ENCODE measurements at regions not wholly inside any gene's neighbourhood (a gene's known extent, or its start where the extent isn't known, plus 50 kb on each side); places are given as distances from the start of the nearest gene placed in this dataset.

DNA sequence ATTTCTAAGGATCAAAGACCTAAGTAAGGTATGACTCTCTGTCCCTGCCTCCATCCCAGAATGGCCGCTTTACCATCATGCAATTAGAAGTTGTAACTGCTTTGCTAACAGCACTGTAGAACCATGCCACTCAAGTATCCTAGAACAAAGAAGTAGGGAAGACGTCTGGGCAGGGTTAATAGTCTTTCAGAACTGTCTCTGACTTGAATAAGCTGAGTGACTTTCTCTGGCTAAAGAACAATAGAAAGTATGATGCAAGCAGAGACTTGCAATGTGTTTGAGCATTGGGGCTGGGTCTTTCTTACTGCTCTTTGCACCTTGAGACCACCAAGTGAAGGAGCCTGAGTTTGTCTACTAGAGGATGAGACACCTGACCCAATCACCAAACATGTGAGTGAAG lies 279.6 kb upstream of the JAG1 start:
- TF ChIP-seq, protein P1, sequence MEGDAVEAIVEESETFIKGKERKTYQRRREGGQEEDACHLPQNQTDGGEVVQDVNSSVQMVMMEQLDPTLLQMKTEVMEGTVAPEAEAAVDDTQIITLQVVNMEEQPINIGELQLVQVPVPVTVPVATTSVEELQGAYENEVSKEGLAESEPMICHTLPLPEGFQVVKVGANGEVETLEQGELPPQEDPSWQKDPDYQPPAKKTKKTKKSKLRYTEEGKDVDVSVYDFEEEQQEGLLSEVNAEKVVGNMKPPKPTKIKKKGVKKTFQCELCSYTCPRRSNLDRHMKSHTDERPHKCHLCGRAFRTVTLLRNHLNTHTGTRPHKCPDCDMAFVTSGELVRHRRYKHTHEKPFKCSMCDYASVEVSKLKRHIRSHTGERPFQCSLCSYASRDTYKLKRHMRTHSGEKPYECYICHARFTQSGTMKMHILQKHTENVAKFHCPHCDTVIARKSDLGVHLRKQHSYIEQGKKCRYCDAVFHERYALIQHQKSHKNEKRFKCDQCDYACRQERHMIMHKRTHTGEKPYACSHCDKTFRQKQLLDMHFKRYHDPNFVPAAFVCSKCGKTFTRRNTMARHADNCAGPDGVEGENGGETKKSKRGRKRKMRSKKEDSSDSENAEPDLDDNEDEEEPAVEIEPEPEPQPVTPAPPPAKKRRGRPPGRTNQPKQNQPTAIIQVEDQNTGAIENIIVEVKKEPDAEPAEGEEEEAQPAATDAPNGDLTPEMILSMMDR (IDR thresholded peaks at IDR 0.05; ENCODE audit: insufficient read depth, low read depth, low read length, missing control alignments) = no peak
- no peak for DNase-seq (ENCODE audit: low read depth)
- no peak overlapping the region for H3K4me3 ChIP-seq (ENCODE audit: low read depth, low read length)

DNA sequence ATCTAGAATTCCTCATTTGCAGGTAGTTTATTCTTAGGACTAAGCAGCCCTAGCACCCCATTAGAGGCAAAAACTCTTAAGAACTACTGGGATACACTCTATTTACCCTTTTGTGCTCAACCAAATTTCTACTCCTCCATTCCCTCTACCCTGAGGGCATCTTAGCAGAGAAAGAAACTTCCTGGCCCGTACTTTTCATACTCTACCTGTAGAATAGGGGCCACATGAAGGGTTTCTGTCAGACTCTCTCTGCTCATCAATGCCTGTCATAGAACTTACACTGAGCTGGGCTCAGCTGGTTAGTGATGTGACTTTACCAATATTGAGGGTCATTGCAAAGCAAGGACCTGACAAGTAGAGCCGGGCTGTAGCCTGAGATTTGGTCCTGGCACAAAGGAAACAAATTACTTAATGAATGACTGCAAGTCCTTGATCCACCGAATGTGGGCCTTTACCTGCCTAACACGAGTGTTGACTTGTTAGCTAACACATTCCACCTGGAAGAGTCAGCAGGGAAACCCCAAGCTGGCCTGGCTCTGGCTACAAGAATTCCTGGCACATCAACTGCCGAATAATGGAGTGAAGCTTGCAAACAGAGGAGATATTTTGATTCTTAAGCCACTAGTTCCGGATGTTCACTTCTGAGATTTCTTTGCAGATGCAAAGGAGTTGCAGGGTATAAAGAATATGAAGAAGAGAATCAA lies 280.5 kb upstream of the JAG1 start:
- TF ChIP-seq, protein P1 (IDR thresholded peaks at IDR 0.05; ENCODE audit: insufficient read depth, low read depth, low read length, missing control alignments) = no peak
- no peak for DNase-seq (ENCODE audit: low read depth)

DNA sequence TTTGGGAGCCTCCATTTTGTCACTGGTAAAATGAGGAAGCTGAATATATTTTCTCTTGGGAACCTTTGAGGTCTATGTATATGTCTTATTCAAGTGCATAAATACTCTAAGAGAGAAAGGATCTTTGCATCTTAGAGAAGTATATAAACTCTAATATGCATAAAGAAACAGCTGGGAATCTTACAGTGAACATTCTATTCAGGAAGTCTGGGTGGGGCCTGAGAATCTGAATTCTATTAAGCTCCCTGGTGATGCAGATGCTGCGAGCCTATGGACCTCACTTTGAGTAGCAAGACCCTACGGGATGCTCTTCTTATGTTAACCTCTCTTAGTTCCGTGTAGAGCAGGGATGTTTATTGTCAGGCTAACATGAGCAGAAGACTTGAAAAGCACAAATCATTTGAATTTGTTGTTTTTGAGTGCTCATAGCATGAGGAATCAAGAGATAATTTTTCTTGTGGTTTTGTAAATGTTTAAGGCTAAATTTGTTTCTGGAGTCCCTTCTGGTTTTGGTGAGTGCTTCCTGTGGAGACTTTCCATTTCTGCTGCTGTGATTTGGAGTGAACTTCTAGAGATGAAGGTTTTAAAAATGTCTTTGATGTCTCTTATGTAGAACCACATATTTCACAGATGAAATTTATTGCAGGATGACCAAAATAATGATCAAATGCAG lies 281.2 kb upstream of the JAG1 start:
- no peak for DNase-seq (ENCODE audit: low read depth)
- TF ChIP-seq, protein P1 (IDR thresholded peaks at IDR 0.05; ENCODE audit: insufficient read depth, low read depth, low read length, missing control alignments) = no peak

More for the DNA sequence above, 280.5 kb upstream of the JAG1 start:
- no peak overlapping the region for H3K4me3 ChIP-seq (ENCODE audit: low read depth, low read length)

DNA sequence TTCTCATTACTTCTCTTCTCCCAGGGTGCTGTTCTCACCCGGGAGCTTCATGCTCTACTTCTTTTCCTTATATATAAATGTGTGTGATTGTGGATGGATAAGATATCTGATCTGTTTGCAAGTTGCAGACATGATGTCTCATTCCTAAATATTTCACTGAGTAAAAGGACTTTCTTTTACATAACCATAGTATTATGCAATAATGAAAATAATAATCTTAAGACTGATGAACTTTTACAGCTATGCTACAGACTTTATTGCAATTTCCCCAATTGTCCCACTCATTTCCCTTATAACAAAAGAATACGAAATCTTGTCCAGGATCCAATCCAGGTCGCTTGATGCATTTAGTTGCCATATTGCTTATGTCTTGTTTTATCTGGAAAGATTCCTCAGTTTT lies 284.5 kb upstream of the JAG1 start:
- TF ChIP-seq, protein P1 (IDR thresholded peaks at IDR 0.05; ENCODE audit: insufficient read depth, low read depth, low read length, missing control alignments) = no peak
- DNase-seq (ENCODE audit: low read depth) = no peak
- H3K4me3 ChIP-seq (ENCODE audit: low read depth, low read length) = no peak overlapping the region

More for the DNA sequence above, 281.2 kb upstream of the JAG1 start:
- no peak overlapping the region for H3K4me3 ChIP-seq (ENCODE audit: low read depth, low read length)

DNA sequence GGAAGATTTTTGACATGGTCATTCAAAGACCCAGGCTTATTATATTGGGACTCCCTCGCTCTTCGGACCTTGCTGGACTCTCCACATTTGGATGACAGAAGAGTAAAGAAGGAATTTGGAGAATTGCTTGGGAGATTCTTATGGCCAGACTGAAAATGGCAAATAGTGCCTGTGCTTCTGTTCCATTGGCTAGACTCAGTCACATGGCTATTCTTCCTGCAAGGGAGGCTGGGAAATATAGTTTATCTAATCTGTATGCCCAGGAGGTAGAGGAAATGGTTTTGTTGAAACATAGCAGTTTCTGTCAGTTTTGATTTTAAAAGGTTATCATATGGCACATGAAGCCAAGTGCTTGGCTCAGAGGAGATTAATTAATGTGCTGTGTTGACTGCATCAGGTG lies 286.6 kb upstream of the JAG1 start:
- DNase-seq (ENCODE audit: low read depth) = no peak
- H3K4me3 ChIP-seq (ENCODE audit: low read depth, low read length) = no peak overlapping the region
- TF ChIP-seq, protein P1 (IDR thresholded peaks at IDR 0.05; ENCODE audit: insufficient read depth, low read depth, low read length, missing control alignments) = no peak

DNA sequence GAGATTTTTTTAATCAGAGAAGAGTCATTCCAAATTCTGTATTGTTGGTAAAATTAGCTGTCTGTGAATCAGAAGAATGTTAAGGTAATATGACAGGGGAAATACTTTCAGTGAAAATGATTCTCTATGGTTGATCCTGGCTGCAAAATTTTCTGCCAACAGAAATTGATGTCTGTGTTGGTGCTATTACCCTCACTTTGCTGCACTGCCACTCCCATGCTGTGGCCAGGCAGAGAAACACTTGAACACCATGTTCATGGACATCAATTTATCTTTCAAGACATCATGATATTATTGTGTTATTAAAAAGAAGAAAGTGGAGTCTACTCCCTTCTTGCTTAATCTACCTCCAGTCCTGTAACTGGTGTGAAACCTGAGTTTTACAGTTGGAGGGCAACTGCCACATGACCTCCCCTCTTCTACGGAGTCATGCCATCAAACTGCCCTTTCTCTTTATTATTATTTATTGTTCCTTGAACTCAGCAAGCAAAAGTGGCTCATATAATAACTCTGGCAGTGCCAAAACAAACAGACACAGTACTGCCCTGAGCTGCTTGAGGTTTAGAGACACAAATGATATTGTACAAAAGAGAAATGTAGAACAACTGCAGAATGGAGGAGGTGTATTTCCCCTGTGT lies 288.0 kb upstream of the JAG1 start:
- no peak overlapping the region for H3K4me3 ChIP-seq (ENCODE audit: low read depth, low read length)
- TF ChIP-seq, protein P1 (IDR thresholded peaks at IDR 0.05; ENCODE audit: insufficient read depth, low read depth, low read length, missing control alignments) = no peak
- no peak for DNase-seq (ENCODE audit: low read depth)
